Keratinocyte (primary cell): ENCODE measurements at regions not wholly inside any gene's neighbourhood (a gene's known extent, or its start where the extent isn't known, plus 50 kb on each side); places are given as distances from the start of the nearest gene placed in this dataset.

ENCODE experiments used
- DNase-seq: peaks from one replicate; pipeline ENCODE4 v3.0.0-alpha.2; 2011; ENCODE audit warnings: low read depth, missing footprints, low spot score
- FAIRE-seq: peaks from 2 replicates; lab custom pipeline; 2011; peaks lifted over from hg19 to GRCh38; lab: Jason Lieb, UNC
- H2AFZ ChIP-seq: 2 replicates; pipeline ENCODE4 v1.6.0; 2012; ENCODE audit warnings: low read length, control low read depth, inconsistent platforms; ENCODE audit not compliant: control insufficient read depth
- H3K27ac ChIP-seq: 2 replicates; pipeline ENCODE4 v1.5.1; 2011; ENCODE audit warnings: low read length; ENCODE audit not compliant: control insufficient read depth, insufficient read depth
- H3K27me3 ChIP-seq: 3 replicates; pipeline ENCODE4 v1.6.0; 2011; ENCODE audit warnings: low read length; ENCODE audit not compliant: control insufficient read depth, insufficient read depth; ENCODE audit errors: extremely low read depth
- H3K36me3 ChIP-seq, 2 experiments: 2 replicates in 1 of 2; 3 replicates in 1 of 2; pipeline ENCODE4 v1.5.1; 2011; ENCODE audit warnings: low read length in 2 of 2, mild to moderate bottlenecking in 1 of 2; ENCODE audit not compliant: control insufficient read depth in 2 of 2, insufficient read depth in 2 of 2; ENCODE audit errors: extremely low read depth in 1 of 2
- H3K4me1 ChIP-seq: 3 replicates; pipeline ENCODE4 v1.5.1; 2011; ENCODE audit warnings: low read length; ENCODE audit not compliant: control insufficient read depth, insufficient read depth; ENCODE audit errors: extremely low read depth
- H3K4me2 ChIP-seq: 3 replicates; pipeline ENCODE4 v1.6.0; 2011; ENCODE audit warnings: low read depth, low read length; ENCODE audit not compliant: control insufficient read depth, insufficient read depth; ENCODE audit errors: extremely low read depth
- H3K4me3 ChIP-seq, 3 experiments: fragments of 200-600 bp in 1 of 3; sonication (generic) in 1 of 3; 2 replicates in 2 of 3; 3 replicates in 1 of 3; pipeline ENCODE4 v1.5.1; 2011 to 2016; ENCODE audit warnings: low read length in 3 of 3, mild to moderate bottlenecking in 3 of 3, control low read depth in 2 of 3, inconsistent platforms in 1 of 3, low read depth in 1 of 3, mixed read lengths in 1 of 3, mixed run types in 1 of 3, moderate library complexity in 1 of 3; ENCODE audit not compliant: control insufficient read depth in 2 of 3, insufficient read depth in 2 of 3; ENCODE audit errors: extremely low read depth in 1 of 3
- H3K79me2 ChIP-seq: 2 replicates; pipeline ENCODE4 v1.6.0; 2012; ENCODE audit warnings: low read length; ENCODE audit not compliant: control insufficient read depth, insufficient read depth
- H3K9ac ChIP-seq: 3 replicates; pipeline ENCODE4 v1.6.0; 2011; ENCODE audit warnings: low read length; ENCODE audit not compliant: control insufficient read depth, insufficient read depth; ENCODE audit errors: extremely low read depth
- H3K9me1 ChIP-seq: 3 replicates; pipeline ENCODE4 v1.6.0; 2011; ENCODE audit warnings: low read length; ENCODE audit not compliant: control insufficient read depth, insufficient read depth; ENCODE audit errors: extremely low read depth
- H3K9me3 ChIP-seq: 2 replicates; pipeline ENCODE4 v1.5.1; 2012; ENCODE audit warnings: low read depth, low read length; ENCODE audit not compliant: control insufficient read depth
- H4K20me1 ChIP-seq: 3 replicates; pipeline ENCODE4 v1.6.0; 2011; ENCODE audit warnings: low read length; ENCODE audit not compliant: control insufficient read depth, insufficient read depth; ENCODE audit errors: extremely low read depth
- EZH2 ChIP-seq: IDR thresholded peaks from one replicate; pipeline ENCODE4 v1.6.1; 2012; ENCODE audit warnings: inconsistent platforms, mild to moderate bottlenecking, low read length, moderate library complexity
- dilution Hi-C: fragments of 300-500 bp; cut with MboI; formaldehyde crosslinking; loops from one replicate; pipeline ENCODE4 v1.7.0; 2020; ENCODE audit warnings: low sequenced_read_pairs; ENCODE audit not compliant: extremely low pct_ligation_motif_present
- TF ChIP-seq, protein P1 (sequence below), 3 experiments: IDR thresholded peaks in 1 of 3; conservative IDR thresholded peaks in 1 of 3; optimal IDR thresholded peaks in 1 of 3; 2 replicates in 2 of 3; 3 replicates in 1 of 3; pipeline versions ENCODE3 to v1.5.1; 2011; ENCODE audit warnings: low read length in 3 of 3, mild to moderate bottlenecking in 3 of 3, moderate library complexity in 2 of 3, control low read depth in 1 of 3, inconsistent platforms in 1 of 3; ENCODE audit not compliant: insufficient read depth in 2 of 3; ENCODE audit errors: extremely low read depth in 1 of 3

DNA sequence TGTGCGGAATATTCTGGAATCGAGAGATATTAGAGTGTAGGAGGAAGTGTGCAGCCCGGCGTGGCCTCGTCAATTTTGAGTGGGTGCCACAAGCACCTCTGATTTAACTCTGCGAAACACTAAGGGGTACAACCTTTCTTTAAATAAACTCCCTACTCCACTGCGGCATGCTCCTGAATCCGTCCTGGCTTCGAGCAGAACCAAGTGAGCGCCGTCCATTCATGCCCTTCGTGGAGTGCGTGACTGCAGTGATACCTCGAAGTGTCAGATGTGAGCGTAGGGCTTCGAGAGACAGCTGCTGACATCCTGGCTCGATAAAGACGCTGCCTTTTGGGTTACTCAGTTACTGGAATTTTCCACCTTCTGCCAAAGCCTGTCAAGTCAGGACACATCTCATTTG, 128.8 kb downstream of the FOXL1 start:
- Histone ChIP-seq H2AFZ (no peak overlapping the region), H3K4me1 (no peaks in the 10 kb centered on the region), H3K4me3 (no peak overlapping the region), H3K27ac (no peak overlapping the region), H3K79me2 (no peaks in the 10 kb centered on the region), H3K9me1 (no peaks in the 10 kb centered on the region), H3K9ac (no peak overlapping the region), H3K9me3 (no peaks in the 10 kb centered on the region), H3K27me3 (no peaks in the 10 kb centered on the region), H3K36me3 (no peaks in the 10 kb centered on the region), H4K20me1 (no peaks in the 10 kb centered on the region), H3K4me2 (no peak overlapping the region)
- FAIRE-seq (no peak), DNase-seq (no peak)
- dilution Hi-C loops = no loop called here
- TF ChIP-seq, protein P1, sequence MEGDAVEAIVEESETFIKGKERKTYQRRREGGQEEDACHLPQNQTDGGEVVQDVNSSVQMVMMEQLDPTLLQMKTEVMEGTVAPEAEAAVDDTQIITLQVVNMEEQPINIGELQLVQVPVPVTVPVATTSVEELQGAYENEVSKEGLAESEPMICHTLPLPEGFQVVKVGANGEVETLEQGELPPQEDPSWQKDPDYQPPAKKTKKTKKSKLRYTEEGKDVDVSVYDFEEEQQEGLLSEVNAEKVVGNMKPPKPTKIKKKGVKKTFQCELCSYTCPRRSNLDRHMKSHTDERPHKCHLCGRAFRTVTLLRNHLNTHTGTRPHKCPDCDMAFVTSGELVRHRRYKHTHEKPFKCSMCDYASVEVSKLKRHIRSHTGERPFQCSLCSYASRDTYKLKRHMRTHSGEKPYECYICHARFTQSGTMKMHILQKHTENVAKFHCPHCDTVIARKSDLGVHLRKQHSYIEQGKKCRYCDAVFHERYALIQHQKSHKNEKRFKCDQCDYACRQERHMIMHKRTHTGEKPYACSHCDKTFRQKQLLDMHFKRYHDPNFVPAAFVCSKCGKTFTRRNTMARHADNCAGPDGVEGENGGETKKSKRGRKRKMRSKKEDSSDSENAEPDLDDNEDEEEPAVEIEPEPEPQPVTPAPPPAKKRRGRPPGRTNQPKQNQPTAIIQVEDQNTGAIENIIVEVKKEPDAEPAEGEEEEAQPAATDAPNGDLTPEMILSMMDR (optimal IDR thresholded peaks at IDR 0.05 in 1 of 3, IDR thresholded peaks at IDR 0.05 in 1 of 3, conservative IDR thresholded peaks at IDR 0.05 in 1 of 3; ENCODE audit: extremely low read depth in 1 of 3, insufficient read depth in 2 of 3, low read length in 3 of 3) = no peak
- no peak for TF ChIP-seq EZH2

- Histone ChIP-seq H3K4me1 (no peaks in the 10 kb centered on the region), H3K9me1 (no peaks in the 10 kb centered on the region), H3K9me3 (peaks cover 2% of the 10 kb centered on the region), H2AFZ (no peak overlapping the region), H3K27ac (no peak overlapping the region), H3K9ac (no peak overlapping the region), H3K27me3 (no peaks in the 10 kb centered on the region), H4K20me1 (no peaks in the 10 kb centered on the region), H3K4me2 (no peak overlapping the region), H3K79me2 (no peaks in the 10 kb centered on the region), H3K36me3 (no peaks in the 10 kb centered on the region), H3K4me3 (no peak overlapping the region)
- TF ChIP-seq EZH2 = no peak
- TF ChIP-seq, protein P1 (optimal IDR thresholded peaks at IDR 0.05 in 1 of 3, IDR thresholded peaks at IDR 0.05 in 1 of 3, conservative IDR thresholded peaks at IDR 0.05 in 1 of 3; ENCODE audit: extremely low read depth in 1 of 3, insufficient read depth in 2 of 3, low read length in 3 of 3) = no peak
- FAIRE-seq = no peak
- dilution Hi-C loops = no loop called here
- no peak for DNase-seq
Observed at GRCh38 chr16:86707581-86707980, 129.2 kb downstream of the FOXL1 start.
